ENCODE measurements at regions not wholly inside any gene's neighbourhood (a gene's known extent, or its start where the extent isn't known, plus 50 kb on each side); places are given as distances from the start of the nearest gene placed in this dataset.
"Not testable (repeated sequence)": the region's sequence is repeated elsewhere in the genome, so short reads cannot be mapped to it uniquely, and the experiment has no call there.

DNA sequence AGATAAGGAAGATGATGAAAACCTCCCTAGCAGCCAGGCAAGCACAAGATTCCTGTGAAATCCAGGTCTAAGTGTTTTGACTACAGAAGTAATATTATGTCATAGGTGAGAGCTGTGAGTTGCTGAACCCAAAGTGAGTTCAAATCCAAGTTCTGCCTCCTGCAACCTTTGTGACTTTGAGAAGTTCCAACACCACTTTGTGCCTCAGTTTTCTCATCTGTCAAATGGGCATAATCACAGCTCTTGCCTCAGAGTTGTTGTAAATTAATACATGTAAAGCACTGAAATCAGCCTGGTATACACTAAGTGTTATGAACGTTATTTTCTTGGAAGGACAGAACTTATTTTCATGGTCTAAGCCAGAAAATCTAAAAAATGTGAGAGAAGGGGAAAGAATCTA lies 210.3 kb upstream of the FRG2C start:
- not testable (repeated sequence) for DNase-seq

DNA sequence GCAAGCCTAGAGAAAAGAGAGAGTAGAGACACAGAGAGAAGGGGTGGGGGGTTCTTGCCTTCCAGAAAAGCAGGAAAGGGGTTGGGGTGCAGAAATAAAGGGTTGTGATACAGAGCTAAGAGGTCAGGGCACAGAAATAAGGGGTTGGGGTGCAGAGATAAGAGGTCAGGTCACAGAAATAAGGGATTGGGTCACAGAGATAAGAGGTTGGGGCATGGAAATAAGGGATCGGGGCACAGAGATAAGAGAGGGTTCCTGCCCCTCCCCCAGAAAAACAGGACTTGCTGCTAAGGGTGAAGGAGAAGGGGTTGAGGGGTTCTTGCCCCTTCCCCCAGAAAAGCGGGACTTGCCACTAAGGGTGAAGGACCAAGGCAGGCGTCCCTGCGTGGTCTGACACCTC lies 189.6 kb upstream of the FRG2C start:
- not testable (repeated sequence) for DNase-seq

DNA sequence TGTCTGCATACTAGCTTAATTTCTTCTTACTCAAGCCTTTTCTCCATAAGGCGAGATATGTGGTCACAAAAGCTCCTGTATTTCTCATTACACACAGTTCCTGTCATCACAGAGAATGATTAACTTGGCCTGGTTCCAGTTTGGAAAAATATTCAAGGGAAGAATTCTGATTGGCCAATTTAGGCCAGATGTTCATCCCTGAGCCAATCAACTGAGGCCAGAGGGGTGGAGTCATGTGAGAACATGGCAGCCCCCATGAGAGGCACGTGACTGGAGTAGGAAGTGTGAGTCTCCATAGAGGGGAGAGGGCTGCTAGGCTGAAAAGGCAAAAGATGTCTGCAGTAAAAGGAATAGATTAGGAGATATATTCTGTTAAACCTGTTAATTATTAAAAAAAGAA lies 167.5 kb upstream of the FRG2C start:
- not testable (repeated sequence) for DNase-seq

DNA sequence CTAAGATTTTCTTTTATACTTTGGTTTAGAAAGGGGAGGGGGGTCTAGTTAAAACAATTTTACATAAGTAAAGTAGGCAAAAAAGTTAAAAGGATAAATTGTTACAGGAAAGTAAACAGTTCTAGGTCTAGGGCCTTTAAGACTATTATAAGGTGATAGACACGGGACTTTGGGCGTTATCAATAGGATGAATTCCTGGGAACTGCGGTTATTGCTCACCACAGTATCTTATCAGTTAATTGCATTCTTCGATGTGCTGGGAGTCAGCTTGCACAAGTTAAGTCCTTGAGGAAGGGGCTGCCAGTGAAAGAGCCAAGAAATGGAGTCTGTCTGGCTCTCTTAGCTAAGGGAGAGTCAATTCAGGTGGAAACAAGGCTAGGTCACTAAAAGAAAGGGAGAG lies 163.8 kb upstream of the FRG2C start:
- not testable (repeated sequence) for DNase-seq

DNA sequence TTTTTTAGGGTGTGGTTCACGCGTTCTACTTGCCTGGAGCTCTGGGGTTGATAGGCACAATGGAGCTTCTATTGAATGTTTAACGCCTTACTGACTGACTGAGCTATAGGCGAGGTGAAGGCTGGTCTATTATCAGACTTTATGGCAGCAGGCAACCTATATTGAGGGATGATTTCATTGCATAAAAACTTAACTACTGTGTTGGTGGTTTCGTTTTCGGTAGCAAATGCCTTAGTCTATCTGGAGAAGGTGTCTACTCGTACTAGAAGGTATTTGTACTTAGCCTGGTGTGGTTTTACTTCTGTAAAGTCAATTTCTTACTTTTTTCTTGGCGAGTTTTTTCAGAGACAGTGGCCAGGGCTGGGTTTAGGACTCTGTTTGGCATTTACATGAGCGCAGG lies 162.0 kb upstream of the FRG2C start:
- not testable (repeated sequence) for DNase-seq

DNA sequence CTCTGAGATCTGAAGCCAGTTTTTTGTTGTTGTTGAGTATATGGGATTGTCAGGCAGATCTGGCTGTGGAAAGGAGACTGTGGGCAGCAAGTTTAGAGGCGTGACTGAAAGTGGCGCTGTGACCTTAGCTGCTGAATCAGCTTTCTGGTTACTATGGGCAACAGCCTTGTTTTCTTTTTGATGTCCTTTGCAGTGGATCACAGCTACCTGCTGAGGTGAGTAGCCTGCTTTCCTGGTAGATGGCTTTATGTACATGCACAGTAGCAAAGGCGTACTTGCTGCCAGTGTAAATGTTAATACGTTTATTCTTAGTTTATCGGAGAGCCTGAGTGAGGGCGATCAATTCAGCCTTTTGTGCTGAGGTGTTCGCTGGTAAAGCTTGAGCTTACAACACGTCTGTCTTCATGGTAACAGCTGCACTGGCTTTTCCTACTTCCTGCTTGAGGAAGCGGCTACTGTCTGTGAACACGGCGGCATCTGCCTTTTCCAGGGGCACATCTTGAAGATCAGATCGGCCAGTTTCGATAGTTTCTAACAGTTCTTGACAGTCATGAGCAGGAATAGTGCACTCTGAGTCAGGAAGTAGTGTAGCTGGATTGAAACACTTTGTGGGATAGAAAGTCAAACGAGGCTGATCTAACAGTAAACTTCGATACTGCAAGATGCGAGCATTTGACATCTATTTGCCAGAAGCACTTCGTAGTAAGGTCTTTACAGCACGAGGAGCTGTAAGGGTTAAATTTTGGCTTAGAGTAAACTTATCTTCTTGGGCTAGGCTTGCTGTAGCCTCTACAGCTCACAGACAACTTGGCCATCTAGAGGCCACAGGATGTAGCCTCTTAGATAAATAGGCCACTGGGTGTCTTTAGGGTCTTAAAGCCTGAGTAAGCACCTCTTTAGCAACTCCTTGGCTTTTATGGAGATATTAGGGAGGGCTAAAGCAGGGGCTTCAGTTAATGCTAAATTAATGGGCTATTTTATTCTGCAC lies 161.1 kb upstream of the FRG2C start:
- DNase-seq, result peak; percentile 4

DNA sequence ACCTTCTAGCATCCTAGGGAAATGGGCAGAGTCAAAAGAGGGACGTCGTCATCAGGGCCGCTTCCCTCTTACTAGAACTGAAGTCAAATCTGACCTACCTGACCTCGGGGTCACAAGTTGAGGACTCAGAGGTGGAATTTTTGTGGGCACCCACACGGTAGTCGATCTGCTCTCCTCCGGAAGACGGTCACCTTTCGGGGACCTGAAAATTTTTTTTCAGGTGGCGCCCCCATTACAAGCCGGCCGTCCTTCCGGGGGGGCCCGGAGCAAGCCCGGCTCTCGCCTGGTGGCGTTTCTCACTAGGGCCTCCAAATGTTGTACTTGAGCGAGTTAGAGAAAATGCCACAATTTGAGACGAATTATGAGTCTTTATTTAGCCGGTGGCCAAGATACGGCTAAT lies 157.5 kb upstream of the FRG2C start:
- no peak for DNase-seq

DNA sequence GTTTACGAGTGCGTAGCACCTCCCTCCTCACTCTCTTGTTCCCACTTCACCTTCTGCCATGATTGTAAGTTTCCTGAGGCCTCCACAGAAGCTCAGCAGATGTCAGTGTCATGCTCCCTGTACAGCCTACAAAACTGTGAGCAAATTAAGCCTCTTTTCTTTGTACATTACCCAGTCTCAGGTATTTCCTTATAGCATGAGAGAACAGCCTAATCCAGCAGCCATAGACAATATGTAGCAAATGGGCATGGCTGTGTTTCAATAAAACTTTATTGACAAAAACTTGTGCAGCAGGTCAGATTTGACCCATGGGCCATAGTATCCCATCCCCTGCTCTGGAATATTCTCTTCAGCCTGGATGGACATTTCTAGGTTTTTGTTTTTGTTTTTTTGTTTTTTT lies 156.2 kb upstream of the FRG2C start:
- DNase-seq, result not testable (repeated sequence)

DNA sequence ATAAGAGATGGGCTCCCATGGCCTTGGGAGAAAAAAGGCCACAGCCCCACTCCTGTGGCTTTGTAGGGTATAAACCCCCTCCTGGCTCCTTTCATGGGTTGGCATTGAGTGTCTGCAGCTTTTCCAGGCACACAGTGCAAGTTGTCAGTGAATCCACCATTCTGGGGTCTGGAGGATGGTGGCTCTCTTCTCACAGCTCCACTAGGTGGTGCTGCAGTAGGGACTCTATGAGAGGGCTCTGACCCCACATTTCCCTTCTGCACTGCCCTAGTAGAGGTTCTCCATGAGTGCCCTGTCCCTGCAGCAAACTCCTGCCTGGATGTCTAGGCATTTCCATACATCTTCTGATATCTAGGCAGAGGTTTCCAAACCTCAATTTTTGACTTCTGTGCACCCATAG lies 136.5 kb upstream of the FRG2C start:
- DNase-seq, result not testable (repeated sequence)

DNA sequence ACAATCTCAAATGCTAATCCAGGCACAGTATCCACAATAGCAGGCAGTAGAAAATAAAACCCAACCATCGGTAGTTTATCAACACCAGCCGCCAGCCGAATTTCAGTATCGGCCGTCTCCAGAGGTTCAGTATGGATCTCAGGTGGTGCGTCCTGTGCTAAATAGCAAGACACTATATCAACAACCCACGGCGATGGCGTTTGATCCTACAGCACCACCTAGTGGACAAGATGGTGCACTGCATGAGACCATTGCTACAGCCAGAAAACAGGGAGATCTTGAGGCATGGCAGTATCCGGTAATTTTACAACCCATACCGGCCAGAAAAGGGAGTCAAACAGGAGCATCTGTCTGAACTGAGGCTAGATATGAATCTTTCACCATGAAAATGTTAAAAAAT lies 112.0 kb upstream of the FRG2C start:
- peak; percentile 31 for DNase-seq

DNA sequence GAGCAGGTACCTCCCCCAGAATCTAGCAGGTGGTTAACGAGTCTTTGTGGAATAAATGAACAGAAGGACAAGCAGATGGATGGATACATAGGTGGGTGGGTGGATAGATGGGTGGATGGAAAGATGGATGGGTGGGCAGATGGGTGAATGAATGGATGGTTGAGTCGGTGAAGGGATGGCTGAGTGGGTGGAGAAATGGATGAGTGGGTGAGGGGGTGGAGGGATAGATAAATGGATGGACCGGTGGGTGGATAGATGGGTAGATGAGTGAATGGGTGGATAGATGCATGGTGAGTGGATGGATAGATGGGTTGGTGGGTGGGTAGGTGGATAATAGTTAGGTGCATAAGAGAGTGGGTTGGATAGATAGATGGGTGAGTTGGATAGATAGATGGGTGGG lies 99.7 kb upstream of the FRG2C start:
- not testable (repeated sequence) for DNase-seq

DNA sequence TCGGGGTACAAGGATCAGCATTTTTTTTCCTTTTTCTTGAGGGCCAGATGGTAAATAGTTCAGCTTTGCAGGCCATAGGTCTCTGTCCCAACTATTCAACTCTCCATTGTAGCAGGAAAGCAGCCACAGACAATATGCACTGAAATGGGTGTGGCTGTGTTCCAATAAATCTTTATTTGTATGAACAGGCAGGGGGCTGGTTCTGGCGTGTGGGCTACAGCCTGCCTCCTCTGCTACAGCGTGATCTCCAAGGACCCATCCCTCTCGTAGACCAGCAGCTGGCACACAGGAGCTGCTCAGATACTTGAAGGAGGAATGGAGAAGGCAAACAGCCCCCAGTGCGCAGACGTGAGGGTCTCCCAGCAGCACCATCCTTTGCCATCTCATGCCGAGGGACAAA lies 91.8 kb upstream of the FRG2C start:
- not testable (repeated sequence) for DNase-seq

DNA sequence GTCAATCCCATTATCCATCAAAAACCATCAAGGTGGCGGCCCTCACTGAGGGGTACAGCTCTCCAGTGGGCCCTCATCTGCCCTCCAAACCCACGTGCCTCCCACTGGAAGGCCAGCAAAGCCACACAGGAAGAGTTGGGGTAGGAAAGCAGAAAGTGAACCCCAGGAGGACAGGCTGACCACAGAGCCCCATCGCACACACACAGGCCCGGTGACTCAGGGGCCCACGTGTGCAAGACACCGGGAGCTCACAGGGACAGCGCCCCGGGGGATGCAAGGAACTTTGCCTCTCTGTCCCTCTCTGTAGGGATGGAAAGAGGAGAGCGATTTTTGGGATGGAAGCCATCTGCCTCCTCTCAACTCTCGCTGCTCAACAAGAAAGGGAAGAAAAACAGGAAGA lies 85.0 kb upstream of the FRG2C start:
- DNase-seq, result not testable (repeated sequence)

DNA sequence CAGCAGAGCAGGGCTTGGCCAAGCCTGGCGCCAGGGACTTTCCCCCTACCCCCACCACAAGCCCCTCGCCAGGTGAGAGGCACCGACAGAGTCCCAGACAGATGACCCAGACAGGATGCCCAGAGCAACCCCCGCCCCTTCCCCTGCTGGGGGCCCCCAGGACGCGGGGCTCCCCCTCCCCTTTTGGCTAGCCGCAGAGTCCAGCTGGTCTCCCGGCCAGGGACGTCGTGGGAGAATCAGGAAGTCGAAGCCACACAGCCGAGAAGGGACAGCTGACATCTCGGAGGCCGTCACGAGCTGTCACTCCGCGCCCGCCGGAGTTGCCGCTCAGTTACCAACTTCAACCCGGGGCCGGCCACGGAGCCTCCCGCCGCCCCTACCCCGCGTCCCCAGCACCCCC lies 84.6 kb upstream of the FRG2C start:
- DNase-seq, result not testable (repeated sequence)

DNA sequence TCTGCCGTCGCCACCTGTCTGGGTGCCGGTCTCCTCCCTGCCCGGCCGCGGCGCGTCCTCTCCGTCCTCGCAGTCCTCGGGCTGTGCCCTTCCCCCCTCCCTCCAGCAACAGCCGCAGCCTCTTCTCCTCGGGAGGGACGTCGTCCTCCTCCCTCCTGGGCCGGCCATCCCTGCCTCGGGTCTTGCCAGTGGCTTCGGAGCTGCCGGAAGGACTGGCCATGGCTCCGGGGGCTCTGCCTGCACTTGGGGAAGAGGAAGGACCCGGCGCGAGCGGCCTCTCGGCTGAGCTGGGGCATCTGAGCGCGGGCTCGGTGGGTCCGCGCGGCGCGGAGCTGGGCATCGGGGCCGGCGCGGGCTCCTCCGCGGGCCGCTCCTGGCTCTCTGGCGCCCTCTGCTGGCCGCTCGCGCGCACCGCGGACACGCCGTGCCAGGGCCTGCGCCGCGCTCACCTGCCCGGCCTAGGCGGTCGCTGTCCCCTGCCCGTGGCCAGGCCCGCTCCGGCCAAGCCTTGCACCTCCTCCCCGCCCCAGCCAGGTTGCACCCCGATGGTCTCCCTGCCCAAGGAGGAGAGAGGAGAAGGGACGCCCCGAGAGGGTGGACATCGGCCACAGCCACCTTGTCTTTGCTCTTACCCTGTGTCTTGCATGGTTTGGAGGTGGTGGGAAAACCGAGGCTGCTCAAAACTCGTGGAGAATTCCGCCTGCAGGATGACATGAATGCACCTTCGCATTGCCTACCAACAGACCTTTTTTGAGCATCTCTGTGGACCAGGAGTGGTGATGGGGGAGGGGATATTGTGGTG lies 83.9 kb upstream of the FRG2C start:
- DNase-seq, result peak; percentile 9

DNA sequence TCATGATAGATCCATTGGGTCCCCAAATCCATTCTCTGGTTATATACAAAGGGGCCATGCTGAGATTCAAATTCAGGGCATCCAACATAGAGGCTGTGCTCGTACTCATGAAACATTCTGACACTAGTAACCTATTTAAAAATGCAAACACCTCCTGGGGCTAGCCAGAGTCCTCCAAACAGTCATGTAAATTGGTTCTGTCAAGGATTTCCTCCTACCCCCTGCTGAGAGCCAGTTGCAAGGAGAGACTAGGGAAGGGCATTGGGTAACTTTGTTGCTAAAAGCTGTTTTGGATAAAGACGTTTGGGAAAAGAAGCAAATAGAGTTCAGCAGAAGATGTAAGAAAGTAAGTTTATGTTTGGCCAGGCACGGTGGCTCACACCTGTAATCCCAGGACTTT lies 81.6 kb upstream of the FRG2C start:
- not testable (repeated sequence) for DNase-seq

DNA sequence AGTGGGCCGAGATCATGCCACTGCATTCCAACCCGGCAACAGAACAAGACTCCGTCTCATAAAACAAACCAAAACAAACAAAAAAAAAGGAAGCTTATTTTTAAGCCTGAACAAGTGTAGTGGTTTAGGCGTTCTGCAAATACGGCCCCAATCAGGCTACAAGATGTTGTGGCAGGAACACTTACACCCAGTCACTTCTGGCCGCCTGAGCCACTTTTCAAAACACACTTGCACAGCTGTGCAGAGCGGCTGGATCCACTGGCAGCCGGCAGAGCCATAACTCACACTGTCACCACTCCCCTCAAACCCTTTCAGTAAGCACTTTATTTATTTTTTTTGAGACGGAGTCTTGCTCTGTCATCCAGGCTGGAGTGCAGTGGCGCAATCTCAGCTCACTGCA lies 81.0 kb upstream of the FRG2C start:
- DNase-seq, result not testable (repeated sequence)

DNA sequence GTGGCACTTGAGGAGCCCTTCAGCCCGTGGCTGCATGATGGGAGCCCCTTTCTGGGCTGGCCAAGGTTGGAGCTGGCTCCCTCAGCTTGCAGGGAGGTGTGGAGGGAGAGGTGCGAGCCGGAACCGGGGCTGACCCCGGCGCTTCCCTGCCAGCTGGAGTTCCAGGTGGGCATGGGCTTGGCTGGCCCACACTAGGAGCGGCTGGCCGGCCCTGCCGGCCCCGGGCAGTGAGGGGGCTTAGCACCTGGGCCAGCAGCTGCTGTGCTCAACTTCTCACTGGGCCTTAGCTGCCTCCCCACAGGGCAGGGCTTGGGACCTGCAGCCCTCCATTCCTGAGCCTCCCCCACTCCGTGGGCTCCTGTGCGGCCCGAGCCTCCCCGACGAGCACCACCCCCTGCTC lies 76.4 kb upstream of the FRG2C start:
- not testable (repeated sequence) for DNase-seq

DNA sequence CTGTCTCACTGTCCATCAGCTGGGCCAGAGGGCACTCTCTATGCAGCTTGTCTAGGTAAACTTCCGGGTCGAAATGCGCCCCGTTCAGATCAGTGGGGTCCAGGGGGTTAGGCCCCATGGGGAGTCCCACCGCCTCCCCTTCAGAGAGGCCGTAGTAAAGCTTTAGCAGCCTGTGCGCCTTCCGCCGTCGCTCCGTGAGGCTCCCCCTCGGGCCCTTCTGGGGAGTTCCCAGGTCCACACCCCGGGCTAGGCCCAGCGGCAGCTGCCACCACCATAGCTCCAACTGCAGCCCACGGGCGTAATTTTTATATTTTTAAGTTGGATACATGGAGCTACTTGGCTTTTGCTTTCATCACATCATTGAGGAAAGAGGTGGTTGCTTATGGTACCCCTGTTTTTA lies 73.7 kb upstream of the FRG2C start:
- DNase-seq, result not testable (repeated sequence)

DNA sequence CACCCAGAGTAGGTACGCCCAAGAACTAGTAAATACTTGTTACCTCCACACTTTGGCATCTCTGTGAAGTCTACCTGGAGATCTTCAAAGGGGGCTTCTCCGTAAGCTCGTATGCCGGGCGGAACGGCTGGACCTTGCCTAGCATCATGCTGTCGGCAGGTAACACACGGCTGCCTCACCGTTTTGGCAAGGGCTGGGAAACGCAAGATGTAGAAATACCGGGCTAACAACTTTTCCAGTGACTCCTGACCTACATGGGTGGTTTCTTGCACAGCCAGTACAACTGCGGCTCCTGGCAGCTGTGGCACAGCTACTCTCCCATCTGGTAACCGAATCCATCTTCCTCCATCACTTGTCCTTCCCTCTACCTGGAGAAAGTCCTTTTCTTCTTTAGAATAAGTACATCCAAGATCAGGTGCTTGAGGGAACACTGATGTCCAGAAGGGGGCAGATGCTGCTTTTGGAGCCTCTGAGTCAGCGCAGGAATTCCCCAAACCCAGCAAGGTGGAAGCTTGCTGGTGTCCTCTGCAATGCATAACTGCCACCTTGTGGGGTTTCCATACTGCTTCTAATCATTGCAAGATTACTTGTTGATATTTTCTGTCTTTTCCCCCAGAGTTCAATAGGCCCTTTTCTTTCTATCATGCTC lies 59.7 kb upstream of the FRG2C start:
- peak; percentile 21 for DNase-seq

DNA sequence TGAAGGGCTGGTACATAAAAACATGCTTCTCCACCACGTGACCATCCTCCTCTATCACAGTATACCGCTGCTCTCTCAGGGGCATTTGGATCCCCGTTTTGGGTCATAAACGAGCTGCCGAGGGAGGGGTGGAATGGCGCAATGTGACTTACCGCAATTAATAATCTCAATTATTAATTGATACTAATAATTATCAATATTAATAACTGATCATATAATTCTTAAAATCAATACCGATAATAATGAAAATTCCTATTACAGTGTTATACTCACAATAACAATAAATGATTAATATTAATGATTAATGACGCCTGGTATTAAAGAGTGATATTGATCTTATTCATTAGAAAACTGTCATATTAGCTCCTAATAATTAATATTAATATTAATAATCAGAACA lies 56.1 kb upstream of the FRG2C start:
- DNase-seq, result not testable (repeated sequence)

DNA sequence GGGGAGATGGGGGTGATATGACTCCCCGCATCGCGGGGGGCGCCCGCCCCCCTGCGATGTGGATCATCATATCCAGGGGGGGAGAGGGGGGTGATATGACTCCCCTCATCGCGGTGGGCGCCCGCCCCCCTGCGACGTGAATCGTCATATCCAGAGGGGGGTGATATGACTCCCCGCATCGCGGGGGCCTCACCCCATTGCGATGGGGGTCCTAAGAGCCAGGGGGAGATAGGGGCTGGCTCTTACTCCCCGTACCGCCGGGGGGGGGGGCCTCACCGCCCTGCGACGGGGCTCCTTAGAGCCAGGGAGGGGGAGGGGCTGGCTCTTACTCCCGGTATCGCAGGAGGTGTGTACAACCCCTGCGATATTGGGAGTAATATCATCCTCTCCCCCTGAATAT lies 54.5 kb upstream of the FRG2C start:
- not testable (repeated sequence) for DNase-seq

DNA sequence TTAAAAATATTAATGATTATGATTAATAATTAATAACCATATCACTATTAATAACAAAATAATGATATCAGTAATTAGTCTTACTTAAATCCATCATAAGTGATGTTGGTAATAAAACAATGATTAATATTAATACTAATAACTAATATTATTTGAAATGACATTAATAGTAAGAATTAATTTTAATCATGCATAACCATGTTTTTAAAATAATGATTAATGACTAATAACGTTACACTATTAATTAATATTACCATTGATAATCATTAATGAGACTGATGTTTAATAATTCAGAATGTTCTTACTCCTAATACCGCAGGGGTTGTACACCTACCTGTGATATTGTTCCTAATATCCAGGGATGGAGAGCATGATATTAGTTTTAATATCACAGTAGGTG lies 53.4 kb upstream of the FRG2C start:
- DNase-seq, result no peak

All from EL (cell line).